ENCODE measurements at regions not wholly inside any gene's neighbourhood (a gene's known extent, or its start where the extent isn't known, plus 50 kb on each side); places are given as distances from the start of the nearest gene placed in this dataset.

GRCh38 chr3:154992655-154993054, 87.5 kb upstream of the MME start:
- ChIA-PET POLR2A (no interaction called here), CTCF (no interaction called here)
- no peak overlapping the region for H2AFZ ChIP-seq (ENCODE audit: insufficient read depth, low read depth, low read length, poor library complexity, severe bottlenecking)
- no peak overlapping the region for H3K9ac ChIP-seq (ENCODE audit: low read length)
- H3K9me3 ChIP-seq (ENCODE audit: control extremely low read depth in 1 of 3, control insufficient read depth in 2 of 3, insufficient read depth in 1 of 3, low read length in 2 of 3), result peaks cover 0 to 5% (median 0%) of the 10 kb centered on the region in 3 donors
- TF ChIP-seq EZH2 (IDR thresholded peaks at IDR 0.05; ENCODE audit: borderline replicate concordance, insufficient read depth, low read depth, low read length, poor library complexity, severe bottlenecking) (no peak), CTCF (IDR thresholded peaks at IDR 0.05) (no peak)
- Mint-ChIP-seq H3K4me1 (no peaks in the 10 kb centered on the region), H3K27ac (no peak overlapping the region), H3K4me3 (no peak overlapping the region), H3K27me3 (no peaks in the 10 kb centered on the region), H3K9me3 (ENCODE audit: insufficient read depth) (no peaks in the 10 kb centered on the region)
- no peak for ATAC-seq (ENCODE audit: low read depth)
- no peak overlapping the region for H3K4me3 ChIP-seq (ENCODE audit: control extremely low read depth in 1 of 5, extremely low read depth in 1 of 5, insufficient read depth in 1 of 5, low read depth in 2 of 5, low read length in 4 of 5)
- no peaks in the 10 kb centered on the region for H3K27me3 ChIP-seq (replicated peaks in 1 of 4; ENCODE audit: control extremely low read depth in 1 of 4, control insufficient read depth in 3 of 4, insufficient read depth in 4 of 4, low read length in 3 of 4)
- DNase-seq, result no peak
- no peak overlapping the region for H3K4me2 ChIP-seq (replicated peaks; ENCODE audit: low read depth, low read length, poor library complexity, severe bottlenecking)
- no peaks in the 10 kb centered on the region for H3K79me2 ChIP-seq (ENCODE audit: control insufficient read depth, insufficient read depth, low read length)
- no peaks in the 10 kb centered on the region for H4K20me1 ChIP-seq (ENCODE audit: control insufficient read depth, insufficient read depth, low read length, poor library complexity, severe bottlenecking)
- no peak overlapping the region for H3K27ac ChIP-seq (ENCODE audit: low read length in 2 of 2)
- H3K4me1 ChIP-seq (ENCODE audit: control insufficient read depth in 2 of 2, insufficient read depth in 2 of 2, low read length in 2 of 2), result no peaks in the 10 kb centered on the region
- no peaks in the 10 kb centered on the region for H3K36me3 ChIP-seq (replicated peaks in 1 of 2; ENCODE audit: control extremely low read depth in 1 of 2, control insufficient read depth in 1 of 2, extremely low read depth in 1 of 2, insufficient read depth in 2 of 2, low read length in 1 of 2)
- intact Hi-C loops (cut with micrococcal nuclease), result no loop called here

DNA sequence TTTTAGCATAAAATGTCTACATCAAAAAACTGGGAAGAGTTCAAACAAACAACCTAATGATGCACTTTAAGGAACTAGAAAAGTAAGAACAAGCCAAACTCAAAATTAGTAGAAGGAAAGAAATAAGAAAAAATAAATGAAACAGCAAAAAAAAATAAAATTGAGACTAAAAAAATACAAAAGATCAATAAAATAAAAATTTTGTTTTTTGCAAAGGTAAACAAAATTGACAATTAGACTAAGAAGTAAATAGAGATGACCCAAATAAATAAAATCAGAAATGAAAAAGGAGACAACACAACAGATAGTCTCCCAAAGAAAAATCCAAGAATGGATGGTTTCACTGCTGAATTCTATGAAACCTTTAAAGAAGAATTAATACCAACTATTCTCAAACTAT, 89.6 kb upstream of the MME start:
- no peak overlapping the region for H3K4me3 Mint-ChIP-seq
- no peaks in the 10 kb centered on the region for H3K4me1 ChIP-seq (ENCODE audit: control insufficient read depth in 2 of 2, insufficient read depth in 2 of 2, low read length in 2 of 2)
- no peaks in the 10 kb centered on the region for H3K4me1 Mint-ChIP-seq
- no peaks in the 10 kb centered on the region for H3K9me3 Mint-ChIP-seq (ENCODE audit: insufficient read depth)
- DNase-seq, result no peak
- no peak for ATAC-seq (ENCODE audit: low read depth)
- no peak overlapping the region for H3K27ac Mint-ChIP-seq
- no peak overlapping the region for H3K9ac ChIP-seq (ENCODE audit: low read length)
- no peaks in the 10 kb centered on the region for H3K36me3 ChIP-seq (replicated peaks in 1 of 2; ENCODE audit: control extremely low read depth in 1 of 2, control insufficient read depth in 1 of 2, extremely low read depth in 1 of 2, insufficient read depth in 2 of 2, low read length in 1 of 2)
- no peak overlapping the region for H3K4me2 ChIP-seq (replicated peaks; ENCODE audit: low read depth, low read length, poor library complexity, severe bottlenecking)
- no peak overlapping the region for H3K27ac ChIP-seq (ENCODE audit: low read length in 2 of 2)
- no peaks in the 10 kb centered on the region for H3K79me2 ChIP-seq (ENCODE audit: control insufficient read depth, insufficient read depth, low read length)
- no peaks in the 10 kb centered on the region for H3K27me3 Mint-ChIP-seq
- no peak overlapping the region for H2AFZ ChIP-seq (ENCODE audit: insufficient read depth, low read depth, low read length, poor library complexity, severe bottlenecking)
- H4K20me1 ChIP-seq (ENCODE audit: control insufficient read depth, insufficient read depth, low read length, poor library complexity, severe bottlenecking), result no peaks in the 10 kb centered on the region
- H3K27me3 ChIP-seq (replicated peaks in 1 of 4; ENCODE audit: control extremely low read depth in 1 of 4, control insufficient read depth in 3 of 4, insufficient read depth in 4 of 4, low read length in 3 of 4), result no peaks in the 10 kb centered on the region
- CTCF ChIA-PET, result no interaction called here
- peaks cover 0 to 8% (median 2%) of the 10 kb centered on the region in 3 donors for H3K9me3 ChIP-seq (ENCODE audit: control extremely low read depth in 1 of 3, control insufficient read depth in 2 of 3, insufficient read depth in 1 of 3, low read length in 2 of 3)
- no peak overlapping the region for H3K4me3 ChIP-seq (ENCODE audit: control extremely low read depth in 1 of 5, extremely low read depth in 1 of 5, insufficient read depth in 1 of 5, low read depth in 2 of 5, low read length in 4 of 5)
- intact Hi-C loops (cut with micrococcal nuclease), result no loop called here
- POLR2A ChIA-PET, result no interaction called here
- no peak for TF ChIP-seq CTCF (IDR thresholded peaks at IDR 0.05)
- TF ChIP-seq EZH2 (IDR thresholded peaks at IDR 0.05; ENCODE audit: borderline replicate concordance, insufficient read depth, low read depth, low read length, poor library complexity, severe bottlenecking), result no peak

Measured in B cell (primary cell).